Peyer's patch (tissue), 4 donors: ENCODE measurements at regions not wholly inside any gene's neighbourhood (a gene's known extent, or its start where the extent isn't known, plus 50 kb on each side); places are given as distances from the start of the nearest gene placed in this dataset.
"Not testable (repeated sequence)": the region's sequence is repeated elsewhere in the genome, so short reads cannot be mapped to it uniquely, and the experiment has no call there.

Experiments used
- DNase-seq, 3 donors: peaks; one replicate each; pipeline ENCODE4 v3.0.0-alpha.2; 2017 to 2019
- H3K27ac ChIP-seq, 4 donors: fragments of 200-600 bp; sonication (generic); one replicate each; pipeline ENCODE4 v1.5.1; 2016 to 2019
- H3K27me3 ChIP-seq, 2 donors: fragments of 200-600 bp; sonication (generic); one replicate each; pipeline ENCODE4 v1.5.1; 2019
- H3K36me3 ChIP-seq, 3 donors: fragments of 200-600 bp; sonication (generic); one replicate each; pipeline ENCODE4 v1.5.1; 2016 to 2019
- H3K4me1 ChIP-seq, 4 donors: fragments of 200-600 bp; sonication (generic); one replicate each; pipeline ENCODE4 v1.5.1; 2016 to 2019
- H3K4me3 ChIP-seq, 4 donors: fragments of 200-600 bp; sonication (generic); 1 replicate in 3 of 4; 2 replicates in 1 of 4; pipeline ENCODE4 v1.5.1; 2016 to 2019; ENCODE audit warnings: mild to moderate bottlenecking in 1 of 4
- H3K9me3 ChIP-seq, 4 donors: fragments of 200-600 bp; sonication (generic); one replicate each; pipeline ENCODE4 v1.5.1; 2016 to 2019; ENCODE audit warnings: mild to moderate bottlenecking in 1 of 4
- CTCF ChIP-seq, 6 experiments: fragments of 450-650 bp in 4 of 6; fragments of 200-600 bp in 2 of 6; sonication (generic) in 1 of 6; IDR thresholded peaks; one replicate each; pipeline ENCODE4 v1.5.1; 2017 to 2019; ENCODE audit warnings: antibody characterized with exemption in 6 of 6, mild to moderate bottlenecking in 3 of 6, moderate library complexity in 1 of 6
- POLR2A ChIP-seq, 2 donors: fragments of 450-650 bp; IDR thresholded peaks; one replicate each; pipeline ENCODE4 v1.5.1; 2017; ENCODE audit warnings: antibody characterized with exemption in 2 of 2, mild to moderate bottlenecking in 2 of 2, moderate library complexity in 2 of 2

DNA sequence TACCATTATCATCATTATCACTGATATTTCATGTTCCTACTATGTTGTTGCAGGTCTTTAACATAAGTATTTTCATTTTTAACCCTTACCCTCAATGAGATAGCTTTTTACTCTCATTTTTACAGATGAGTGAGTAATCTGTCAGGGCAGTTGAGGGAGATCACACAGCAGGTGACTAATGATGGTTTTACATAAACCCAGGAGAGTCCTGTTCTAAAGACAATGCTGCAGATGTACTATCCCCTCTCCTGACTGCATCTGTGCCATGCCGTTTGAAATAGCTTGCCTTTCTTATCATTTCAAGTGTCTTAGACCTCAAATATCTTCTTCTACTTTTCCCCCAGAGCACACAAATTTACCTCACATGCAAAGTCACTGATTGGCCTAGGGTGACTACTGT is 1552.1 kb upstream of the SEL1L start:
- H3K36me3 ChIP-seq, result no peaks in the 10 kb centered on the region
- TF ChIP-seq POLR2A (IDR thresholded peaks at IDR 0.05) (no peak), CTCF (IDR thresholded peaks at IDR 0.05) (no peak)
- H3K9me3 ChIP-seq, result no peaks in the 10 kb centered on the region

GRCh38 chr14:83091991-83092956 is 1558.6 kb upstream of the SEL1L start:
- H3K4me1 ChIP-seq, H3K9me3 ChIP-seq, DNase-seq, H3K27ac ChIP-seq, H3K27me3 ChIP-seq, H3K36me3 ChIP-seq, H3K4me3 ChIP-seq: not testable (repeated sequence)

More for the DNA sequence above, 1552.1 kb upstream of the SEL1L start:
- Histone ChIP-seq H3K27me3 (no peaks in the 10 kb centered on the region), H3K4me1 (no peaks in the 10 kb centered on the region), H3K27ac (no peak overlapping the region), H3K4me3 (no peak overlapping the region)
- no peak for DNase-seq

- DNase-seq, result no peak
- Histone ChIP-seq H3K36me3 (no peaks in the 10 kb centered on the region), H3K9me3 (no peaks in the 10 kb centered on the region), H3K4me3 (no peak overlapping the region), H3K27me3 (no peaks in the 10 kb centered on the region), H3K4me1 (no peaks in the 10 kb centered on the region), H3K27ac (no peak overlapping the region)
- no peak for TF ChIP-seq POLR2A (IDR thresholded peaks at IDR 0.05)
- no peak for TF ChIP-seq CTCF (IDR thresholded peaks at IDR 0.05)
Measured at GRCh38 chr14:83096092-83096491, 1562.4 kb upstream of the SEL1L start.

- Histone ChIP-seq H3K36me3 (no peaks in the 10 kb centered on the region), H3K9me3 (no peaks in the 10 kb centered on the region), H3K4me1 (no peaks in the 10 kb centered on the region), H3K27me3 (no peaks in the 10 kb centered on the region), H3K27ac (no peak overlapping the region), H3K4me3 (no peak overlapping the region)
- DNase-seq, result no peak
- TF ChIP-seq POLR2A (IDR thresholded peaks at IDR 0.05), result no peak
- TF ChIP-seq CTCF (IDR thresholded peaks at IDR 0.05), result no peak
Measured at GRCh38 chr14:83101846-83102245, 1568.2 kb upstream of the SEL1L start.

GRCh38 chr14:83118029-83118428 is 1584.4 kb upstream of the SEL1L start:
- no peaks in the 10 kb centered on the region for H3K9me3 ChIP-seq
- DNase-seq, result no peak
- H3K27me3 ChIP-seq, result no peaks in the 10 kb centered on the region
- no peaks in the 10 kb centered on the region for H3K36me3 ChIP-seq
- no peak overlapping the region for H3K27ac ChIP-seq
- no peaks in the 10 kb centered on the region for H3K4me1 ChIP-seq
- no peak overlapping the region for H3K4me3 ChIP-seq
- no peak for TF ChIP-seq POLR2A (IDR thresholded peaks at IDR 0.05)

DNA sequence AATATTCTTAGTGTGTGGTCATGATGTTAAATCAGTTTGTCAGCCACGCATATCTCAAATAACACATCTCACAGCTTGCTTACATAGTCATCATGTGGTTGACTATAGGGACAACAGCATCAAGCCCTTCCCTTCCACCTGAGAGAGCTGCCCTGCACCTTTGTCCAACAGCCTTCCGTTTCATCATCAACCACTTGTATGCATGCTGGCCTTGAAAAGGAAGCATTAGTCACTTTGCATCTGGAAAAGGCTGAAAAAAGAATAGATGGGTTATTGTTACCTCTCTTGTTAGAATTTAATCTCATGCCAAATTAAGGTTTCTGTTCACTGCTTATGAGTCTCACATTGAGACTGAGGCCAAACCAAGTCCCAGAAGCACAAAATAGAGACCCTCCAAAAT is 1586.5 kb upstream of the SEL1L start:
- Histone ChIP-seq H3K4me1 (no peaks in the 10 kb centered on the region), H3K36me3 (no peaks in the 10 kb centered on the region), H3K4me3 (no peak overlapping the region), H3K27me3 (no peaks in the 10 kb centered on the region), H3K9me3 (no peaks in the 10 kb centered on the region), H3K27ac (no peak overlapping the region)
- DNase-seq, result no peak
- TF ChIP-seq POLR2A (IDR thresholded peaks at IDR 0.05), result no peak
- no peak for TF ChIP-seq CTCF (IDR thresholded peaks at IDR 0.05)
